GM19395 (cell line): ENCODE measurements at regions not wholly inside any gene's neighbourhood (a gene's known extent, or its start where the extent isn't known, plus 50 kb on each side); places are given as distances from the start of the nearest gene placed in this dataset.

Experiments
- ATAC-seq: cut with Tn5 transposase; IDR thresholded peaks from one replicate; pipeline ENCODE4 v1.9.1; 2021; ENCODE audit warnings: mild to moderate bottlenecking, moderate library complexity; ENCODE audit not compliant: unreplicated experiment

- ATAC-seq: no peak
These were observed 54.8 kb upstream of the DLG1 start for GRCh38 chr3:197353001-197353866.

GRCh38 chr3:197352382-197352781, 54.0 kb upstream of the DLG1 start:
- no peak for ATAC-seq

- ATAC-seq: no peak
These were observed 52.0 kb upstream of the DLG1 start for GRCh38 chr3:197350446-197350845.

GRCh38 chr3:197349368-197349767, 51.0 kb upstream of the DLG1 start:
- ATAC-seq: no peak
